Endodermal cell (in vitro differentiated cells): ENCODE measurements at regions not wholly inside any gene's neighbourhood (a gene's known extent, or its start where the extent isn't known, plus 50 kb on each side); places are given as distances from the start of the nearest gene placed in this dataset.
"Not testable (repeated sequence)": the region's sequence is repeated elsewhere in the genome, so short reads cannot be mapped to it uniquely, and the experiment has no call there.

Experiments used
- DNase-seq: peaks from one replicate; pipeline ENCODE4 v3.0.0-alpha.2; 2017
- H3K27ac ChIP-seq: 2 replicates; pipeline ENCODE4 v1.5.1; 2013; ENCODE audit warnings: mild to moderate bottlenecking, low read depth, low read length, moderate library complexity
- H3K27me3 ChIP-seq: 2 replicates; pipeline ENCODE4 v1.6.1; 2013; ENCODE audit warnings: mild to moderate bottlenecking, low read length, moderate library complexity; ENCODE audit not compliant: insufficient read depth, control insufficient read depth, poor library complexity, severe bottlenecking
- H3K36me3 ChIP-seq: 2 replicates; pipeline ENCODE4 v1.7.0; 2013; ENCODE audit warnings: mild to moderate bottlenecking, low read length, moderate library complexity; ENCODE audit not compliant: control insufficient read depth, insufficient read depth
- H3K4me1 ChIP-seq: one replicate; pipeline ENCODE4 v1.7.0; 2013; ENCODE audit warnings: low read length; ENCODE audit not compliant: control insufficient read depth, insufficient read depth
- H3K4me3 ChIP-seq: 2 replicates; pipeline ENCODE4 v1.5.1; 2013; ENCODE audit warnings: mild to moderate bottlenecking, low read length, moderate library complexity
- H3K9ac ChIP-seq: 2 replicates; pipeline ENCODE4 v1.6.1; 2013; ENCODE audit warnings: mild to moderate bottlenecking, low read length, moderate library complexity; ENCODE audit not compliant: poor library complexity, severe bottlenecking; ENCODE audit errors: extremely low read depth
- H3K9me3 ChIP-seq: 2 replicates; pipeline ENCODE4 v1.6.1; 2013; ENCODE audit warnings: mild to moderate bottlenecking, low read length, moderate library complexity; ENCODE audit not compliant: control insufficient read depth
- H3K27ac Mint-ChIP-seq: 2 replicates; pipeline ENCODE4 v1.8.0; 2020; ENCODE audit warnings: mixed read lengths
- H3K27me3 Mint-ChIP-seq: 2 replicates; pipeline ENCODE4 v1.8.0; 2021; ENCODE audit warnings: mild to moderate bottlenecking, mixed read lengths; ENCODE audit not compliant: insufficient read depth
- H3K36me3 Mint-ChIP-seq: 2 replicates; pipeline ENCODE4 v1.8.0; 2020; ENCODE audit warnings: low read depth, mixed read lengths
- H3K4me1 Mint-ChIP-seq: 2 replicates; pipeline ENCODE4 v1.8.0; 2020; ENCODE audit warnings: mixed read lengths
- H3K4me3 Mint-ChIP-seq: 2 replicates; pipeline ENCODE4 v1.8.0; 2020; ENCODE audit warnings: mild to moderate bottlenecking, moderate library complexity, mixed read lengths
- H3K9me3 Mint-ChIP-seq: 2 replicates; pipeline ENCODE4 v1.8.0; 2020; ENCODE audit warnings: mild to moderate bottlenecking, mixed read lengths
- CTCF ChIP-seq: fragments of 200-600 bp; sonication (generic); conservative IDR thresholded peaks from 2 replicates; pipeline ENCODE4 v1.5.0; 2021; ENCODE audit warnings: antibody characterized with exemption, mild to moderate bottlenecking
- WGBS, 2 experiments: methylation state at CpG; one replicate each; pipeline versions ENCODE4 v1.1.5 to v1.1.7; 2013; ENCODE audit warnings: missing lambda C conversion rate in 2 of 2, mixed read lengths in 1 of 2; ENCODE audit not compliant: insufficient coverage in 1 of 2, insufficient read length in 1 of 2; 5-methylcytosine and 5-hydroxymethylcytosine counted together

- H3K27ac Mint-ChIP-seq = no peak overlapping the region
- H3K4me1 Mint-ChIP-seq = no peaks in the 10 kb centered on the region
- no peaks in the 10 kb centered on the region for H3K36me3 ChIP-seq
- no peak overlapping the region for H3K9ac ChIP-seq
- 79% methylated on average over 1 of the region's 2 CpGs; no CpG with 5 or more reads in 1 of the 2 experiments for WGBS, 2 experiments
- H3K27ac ChIP-seq = no peak overlapping the region
- no peak for TF ChIP-seq CTCF
- H3K4me3 Mint-ChIP-seq = no peak overlapping the region
- no peaks in the 10 kb centered on the region for H3K4me1 ChIP-seq
- H3K4me3 ChIP-seq = no peak overlapping the region
- H3K9me3 ChIP-seq = peaks cover 12% of the 10 kb centered on the region
- no peaks in the 10 kb centered on the region for H3K27me3 ChIP-seq
- no peaks in the 10 kb centered on the region for H3K36me3 Mint-ChIP-seq
- H3K27me3 Mint-ChIP-seq = no peaks in the 10 kb centered on the region
- DNase-seq = no peak
- no peaks in the 10 kb centered on the region for H3K9me3 Mint-ChIP-seq
These were observed 447.6 kb upstream of the CA10 start for GRCh38 chr17:52606098-52606497.

GRCh38 chr17:52604105-52604504 is 445.6 kb upstream of the CA10 start:
- 86 to 100% methylated on average over 1 of the region's 2 CpGs for WGBS, 2 experiments
- Histone ChIP-seq H3K27me3 (no peaks in the 10 kb centered on the region), H3K9ac (no peak overlapping the region), H3K9me3 (peaks cover 12% of the 10 kb centered on the region), H3K4me1 (no peaks in the 10 kb centered on the region), H3K4me3 (no peak overlapping the region), H3K36me3 (no peaks in the 10 kb centered on the region), H3K27ac (no peak overlapping the region)
- no peak for TF ChIP-seq CTCF
- no peak for DNase-seq
- no peaks in the 10 kb centered on the region for H3K27me3 Mint-ChIP-seq
- H3K4me1 Mint-ChIP-seq = no peaks in the 10 kb centered on the region
- no peak overlapping the region for H3K4me3 Mint-ChIP-seq
- H3K9me3 Mint-ChIP-seq = no peaks in the 10 kb centered on the region
- H3K27ac Mint-ChIP-seq = peak overlapping the region; percentile 57
- H3K36me3 Mint-ChIP-seq = no peaks in the 10 kb centered on the region

GRCh38 chr17:52597452-52598215 is 439.1 kb upstream of the CA10 start:
- H3K9me3 Mint-ChIP-seq, H3K36me3 Mint-ChIP-seq, H3K4me3 Mint-ChIP-seq, H3K27me3 ChIP-seq, H3K36me3 ChIP-seq, H3K27ac ChIP-seq, H3K4me1 Mint-ChIP-seq, H3K9ac ChIP-seq, H3K4me1 ChIP-seq, H3K27ac Mint-ChIP-seq, H3K4me3 ChIP-seq, H3K27me3 Mint-ChIP-seq: not testable (repeated sequence)
- H3K9me3 ChIP-seq = peaks cover 11% of the 10 kb centered on the region
- peak; percentile 73 for TF ChIP-seq CTCF
- DNase-seq = peak; percentile 73
- 82 to 96% methylated on average over 8 to 11 of the region's 11 CpGs for WGBS, 2 experiments
